HG03025 (cell line): ENCODE measurements at regions not wholly inside any gene's neighbourhood (a gene's known extent, or its start where the extent isn't known, plus 50 kb on each side); places are given as distances from the start of the nearest gene placed in this dataset.

Source experiments
- ATAC-seq: cut with Tn5 transposase; IDR thresholded peaks from one replicate; pipeline ENCODE4 v1.9.1; 2021; ENCODE audit warnings: mild to moderate bottlenecking, moderate library complexity; ENCODE audit not compliant: unreplicated experiment, low FRiP score

- no peak for ATAC-seq
Measured at GRCh38 chr5:63894690-63895089, 67.6 kb downstream of the HTR1A start.

DNA sequence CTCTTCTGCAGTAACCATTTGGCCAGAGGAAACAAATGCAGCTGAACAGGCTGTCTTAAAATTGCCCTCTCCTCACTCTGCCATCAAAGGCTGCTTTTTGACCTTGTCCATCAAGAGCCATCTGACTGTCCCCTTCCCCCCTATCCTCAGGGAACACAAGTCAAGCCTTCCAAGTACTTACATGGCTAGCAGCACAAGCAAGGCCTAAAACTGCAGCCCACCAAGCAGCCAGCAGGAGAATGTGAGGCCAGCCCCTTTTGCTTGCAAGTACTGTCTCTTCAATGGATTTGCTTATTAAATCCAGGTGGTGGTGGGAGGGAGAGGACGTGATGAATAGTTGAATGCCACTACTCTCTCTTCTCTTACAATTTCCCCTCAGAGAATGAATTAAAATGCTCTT lies 83.5 kb downstream of the HTR1A start:
- no peak for ATAC-seq

DNA sequence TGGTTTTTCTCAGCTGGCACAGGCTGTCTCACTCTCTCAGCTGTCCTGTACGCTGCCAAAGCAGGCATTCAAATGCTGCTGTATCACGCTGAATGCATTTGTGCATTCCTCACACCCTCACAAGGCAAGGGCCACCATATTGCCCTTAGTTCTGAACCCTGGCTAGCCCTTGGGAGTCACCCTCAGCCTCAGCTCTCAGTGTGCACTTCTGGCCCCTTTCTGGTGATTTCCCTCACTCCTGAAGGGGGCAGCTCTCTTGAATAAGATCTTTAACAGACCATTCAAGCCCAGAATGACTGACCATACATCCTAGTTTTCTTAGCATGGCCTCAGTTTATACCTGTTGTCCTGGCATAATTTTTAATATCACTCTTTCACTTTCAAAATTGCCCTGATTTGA lies 84.3 kb downstream of the HTR1A start:
- no peak for ATAC-seq

- ATAC-seq: no peak
Measured at GRCh38 chr5:63860379-63860778, 101.9 kb downstream of the HTR1A start.

GRCh38 chr5:63854076-63854475 lies 108.2 kb downstream of the HTR1A start:
- no peak for ATAC-seq

DNA sequence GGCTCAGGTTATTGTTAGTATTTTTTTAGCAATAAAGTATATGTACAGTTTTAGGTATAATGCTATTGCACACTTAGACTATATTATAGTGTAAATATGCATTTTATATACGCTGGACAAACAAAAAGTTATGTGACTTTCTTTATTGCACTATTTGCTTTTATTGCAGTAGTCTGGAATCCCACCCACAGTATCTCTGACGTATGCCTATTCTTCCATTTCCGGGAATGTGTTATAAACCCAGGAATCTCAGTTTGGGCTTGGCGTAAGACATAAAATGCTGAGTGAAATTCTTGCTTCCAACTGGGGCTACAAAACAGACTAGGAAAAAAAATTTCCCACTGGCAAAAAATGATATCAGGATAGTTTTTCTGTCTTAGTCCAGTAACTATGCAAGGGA lies 119.1 kb downstream of the HTR1A start:
- no peak for ATAC-seq

DNA sequence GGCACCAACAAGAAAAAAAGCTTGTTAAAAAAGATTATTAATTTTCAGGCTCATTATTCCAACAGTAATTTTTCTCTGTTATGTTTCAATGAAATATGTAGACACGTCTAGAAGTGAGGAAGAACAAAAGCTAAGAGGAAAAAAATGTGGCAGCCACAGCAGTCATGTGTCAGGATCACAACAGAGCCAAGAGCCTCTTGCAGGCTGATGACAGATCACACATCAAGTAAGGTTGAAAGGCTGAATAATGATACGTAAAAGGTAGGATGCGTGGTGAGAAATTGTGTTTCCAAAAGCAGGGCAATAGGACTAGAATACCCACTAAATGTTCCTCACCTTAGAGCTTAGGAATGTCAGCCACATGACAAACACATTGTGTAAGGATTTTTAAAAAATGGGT lies 124.8 kb downstream of the HTR1A start:
- no peak for ATAC-seq

DNA sequence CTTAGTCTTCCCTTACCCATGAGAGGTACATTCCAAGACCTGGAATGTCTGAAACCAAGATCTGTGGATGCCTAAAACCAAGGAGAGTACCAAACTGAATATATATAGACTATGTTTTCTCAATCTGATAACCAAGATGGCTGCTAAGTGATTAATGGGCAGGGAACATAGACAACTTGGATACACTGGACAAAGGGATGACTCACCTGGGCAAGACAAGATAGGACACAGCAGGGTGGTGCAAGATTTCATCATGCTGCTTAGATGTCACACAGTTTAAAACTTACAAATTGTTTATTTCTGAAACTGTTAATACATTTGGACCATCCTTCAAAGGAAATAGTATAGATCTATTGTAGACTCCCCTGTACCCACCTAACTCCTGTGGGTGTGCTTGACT lies 130.9 kb downstream of the HTR1A start:
- ATAC-seq: no peak

GRCh38 chr5:63825984-63826383 lies 136.3 kb downstream of the HTR1A start:
- no peak for ATAC-seq

- no peak for ATAC-seq
Measured at GRCh38 chr5:63823583-63823982, 138.7 kb downstream of the HTR1A start.

DNA sequence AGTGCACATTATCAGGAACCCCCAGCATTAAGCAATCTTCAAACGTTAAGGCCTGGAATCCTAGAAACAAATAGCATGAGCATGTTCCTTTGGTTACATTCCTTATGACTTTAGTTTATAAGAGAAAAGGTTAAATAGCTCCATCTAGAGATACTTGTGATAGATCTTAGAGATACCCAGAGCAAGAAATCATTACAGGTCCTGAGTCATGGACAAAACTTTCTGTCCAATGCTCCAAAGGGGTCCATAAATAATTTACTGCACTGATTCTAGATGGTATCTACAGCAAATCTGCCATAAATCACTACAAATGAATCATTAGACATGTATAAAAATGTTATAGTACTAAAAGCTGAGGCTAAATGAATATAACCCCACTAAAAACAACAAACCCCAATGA lies 139.6 kb downstream of the HTR1A start:
- no peak for ATAC-seq

- no peak for ATAC-seq
Measured at GRCh38 chr5:63820577-63820976, 141.7 kb downstream of the HTR1A start.

DNA sequence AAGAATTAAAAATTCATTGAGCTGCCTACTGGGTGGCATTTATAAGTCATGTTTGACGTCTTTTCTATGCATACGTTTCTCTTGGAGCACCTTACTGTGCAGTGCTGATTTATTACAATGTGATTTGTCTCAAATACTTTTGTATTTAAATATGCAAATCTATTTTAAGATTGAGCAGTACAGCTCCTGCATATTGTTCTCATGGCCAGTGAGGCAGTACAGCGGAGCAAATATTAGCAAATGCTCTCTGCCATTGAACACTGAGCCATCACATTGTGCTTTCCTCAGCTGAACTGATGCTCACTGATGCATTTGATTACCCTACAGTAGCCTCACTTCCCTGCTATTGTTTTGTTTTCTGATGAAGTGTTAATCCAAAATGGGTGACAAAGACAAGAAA lies 149.6 kb downstream of the HTR1A start:
- ATAC-seq: no peak

DNA sequence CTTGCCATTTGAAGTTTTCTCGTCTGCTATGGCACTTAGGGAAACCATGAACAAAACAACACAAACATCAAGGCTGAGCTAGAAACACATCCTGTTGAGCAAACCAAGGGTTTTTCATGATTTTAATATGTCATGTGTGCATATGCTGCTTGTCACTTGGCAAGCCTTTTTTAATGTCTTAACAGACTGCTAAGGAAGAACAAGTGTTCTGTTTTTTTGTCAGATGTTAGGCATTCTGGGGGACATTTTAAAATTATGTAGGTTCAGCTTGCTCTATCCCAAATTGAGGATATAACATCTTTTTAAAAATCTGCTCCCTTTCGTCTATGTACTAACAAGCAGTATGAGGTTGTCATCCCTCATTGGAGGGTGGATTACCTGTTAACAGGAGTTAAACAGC lies 150.3 kb downstream of the HTR1A start:
- ATAC-seq: no peak

GRCh38 chr5:63811286-63811685 lies 151.0 kb downstream of the HTR1A start:
- ATAC-seq: no peak

DNA sequence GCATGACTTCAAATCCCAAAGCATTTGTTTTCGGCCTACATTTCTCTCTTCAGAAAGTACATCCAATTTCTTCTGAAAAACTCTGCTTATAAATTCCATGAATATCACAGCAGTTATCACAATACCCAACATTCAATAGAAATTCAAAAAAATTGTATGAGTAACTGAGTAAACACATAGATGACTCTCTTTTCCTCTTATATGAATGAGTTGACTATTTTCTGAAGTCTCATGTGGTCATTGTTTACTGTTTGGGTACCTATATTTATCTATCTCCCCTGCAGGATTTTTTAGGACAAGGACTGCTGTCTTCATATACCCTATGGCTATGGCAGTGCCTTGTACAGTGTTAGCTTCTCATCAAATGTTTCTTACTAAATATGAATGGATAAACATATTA lies 157.1 kb downstream of the HTR1A start:
- no peak for ATAC-seq

DNA sequence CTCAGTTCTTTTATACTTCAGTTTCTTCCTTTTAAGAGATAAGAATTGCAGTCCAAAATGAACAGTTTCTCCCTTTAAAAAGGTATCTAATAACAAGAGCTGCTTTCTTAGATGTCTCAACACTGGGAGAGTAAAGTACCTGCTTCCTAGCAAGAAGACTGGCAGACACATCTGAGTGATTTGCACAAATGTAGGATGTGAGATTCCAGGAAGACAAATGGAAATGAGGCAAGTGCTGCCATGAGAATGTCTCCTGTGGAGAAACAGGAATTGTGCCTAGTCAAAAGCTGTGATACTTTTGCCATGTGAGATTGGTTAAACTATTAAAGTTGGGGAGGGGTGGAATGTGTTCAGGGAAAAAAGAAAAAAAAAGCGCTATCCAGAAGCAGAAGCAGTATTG lies 159.1 kb downstream of the HTR1A start:
- no peak for ATAC-seq

DNA sequence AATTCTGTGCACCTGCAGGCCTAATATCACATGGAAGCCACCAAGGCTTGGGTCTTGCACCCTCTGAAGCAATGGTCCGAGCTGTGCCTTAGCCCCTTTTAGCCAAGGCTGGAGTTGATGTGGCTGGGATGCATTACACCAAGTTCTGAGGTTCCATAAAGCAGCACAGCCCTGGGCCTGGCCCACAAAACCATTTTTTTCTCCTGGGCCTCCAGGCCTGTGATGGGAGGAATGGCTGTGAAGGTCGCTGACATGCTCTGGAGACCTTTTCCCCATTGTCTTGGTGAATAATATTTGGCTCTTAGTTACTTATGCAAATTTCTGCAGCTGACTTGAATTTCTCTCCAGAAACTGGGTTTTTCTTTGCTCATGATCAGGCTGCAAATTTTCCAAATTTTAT lies 167.3 kb downstream of the HTR1A start:
- ATAC-seq: no peak

- no peak for ATAC-seq
Measured at GRCh38 chr5:63794296-63794695, 167.9 kb downstream of the HTR1A start.

DNA sequence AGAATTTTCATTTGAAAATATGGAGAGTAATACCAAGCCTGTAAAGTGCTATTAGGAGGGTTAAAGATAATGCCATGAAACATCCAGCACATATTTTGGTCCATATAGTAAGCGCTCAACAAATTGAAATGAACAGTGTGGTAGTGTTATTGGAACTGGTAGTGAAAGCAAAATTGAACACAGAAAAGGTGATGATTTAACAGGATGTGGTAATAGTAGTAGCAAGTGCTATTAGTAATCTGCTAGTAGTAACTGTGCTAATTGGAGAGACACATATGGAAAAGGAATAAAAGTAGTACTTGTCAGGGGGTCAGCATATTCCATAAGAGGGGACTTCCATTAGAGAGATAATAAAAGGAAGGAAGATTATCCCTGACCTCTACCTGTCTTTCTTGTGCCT lies 187.3 kb downstream of the HTR1A start:
- ATAC-seq: no peak

- no peak for ATAC-seq
Measured at GRCh38 chr5:63768221-63768620, 194.0 kb downstream of the HTR1A start.

DNA sequence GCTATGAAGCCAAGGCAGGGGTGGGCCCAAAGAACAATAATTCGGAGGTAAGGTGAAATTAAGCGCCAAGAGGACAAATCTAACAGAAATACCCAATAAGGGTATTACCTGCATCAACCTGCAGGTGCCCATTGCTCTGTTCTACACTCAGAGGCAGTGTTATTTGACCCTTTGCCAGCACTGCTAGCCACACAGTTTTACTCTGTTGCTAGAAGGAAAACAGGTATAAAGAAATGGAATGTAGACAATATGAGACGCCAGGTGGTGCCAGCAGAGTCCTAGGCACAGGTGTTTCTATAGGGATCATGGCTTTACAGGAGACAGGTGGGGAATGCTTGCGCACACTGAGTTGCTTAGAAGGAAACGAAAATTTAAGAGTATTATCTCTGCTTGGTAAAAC lies 201.3 kb downstream of the HTR1A start:
- ATAC-seq: no peak

- ATAC-seq: no peak
Measured at GRCh38 chr5:63743096-63743798, 219.0 kb downstream of the HTR1A start.
